CD4-positive, CD25-positive, alpha-beta regulatory T cell (primary cell): ENCODE measurements at regions not wholly inside any gene's neighbourhood (a gene's known extent, or its start where the extent isn't known, plus 50 kb on each side); places are given as distances from the start of the nearest gene placed in this dataset.

Source experiments
- ATAC-seq, 2 donors: fragments of 150-1000 bp; cut with Tn5 transposase; one replicate each; pipeline ENCODE4 v1.10.0; 2021; ENCODE audit warnings: low read depth in 2 of 2, moderate number of reproducible peaks in 2 of 2, moderate library complexity in 1 of 2
- DNase-seq, 3 donors: peaks; one replicate each; pipeline versions ENCODE4 v3.0.0 to v3.0.0-alpha.2; 2012 to 2022; ENCODE audit warnings: mixed read lengths in 1 of 3
- H3K27ac ChIP-seq: one replicate; pipeline ENCODE4 v1.7.0; 2013; ENCODE audit warnings: mild to moderate bottlenecking, low read length; ENCODE audit not compliant: insufficient read depth, poor library complexity, severe bottlenecking
- H3K27me3 ChIP-seq: one replicate; pipeline ENCODE4 v1.7.0; 2013; ENCODE audit warnings: low read length; ENCODE audit not compliant: control insufficient read depth, insufficient read depth
- H3K36me3 ChIP-seq: one replicate; pipeline ENCODE4 v1.7.0; 2013; ENCODE audit warnings: mild to moderate bottlenecking, low read length, moderate library complexity; ENCODE audit not compliant: control insufficient read depth, insufficient read depth
- H3K4me1 ChIP-seq: 2 replicates; pipeline ENCODE4 v1.7.0; 2013; ENCODE audit warnings: mild to moderate bottlenecking, low read length; ENCODE audit not compliant: insufficient read depth, control insufficient read depth, poor library complexity, severe bottlenecking
- H3K4me3 ChIP-seq: one replicate; pipeline ENCODE4 v1.7.0; 2013; ENCODE audit warnings: low read depth, mild to moderate bottlenecking, low read length, moderate library complexity
- H3K9me3 ChIP-seq, 2 experiments: 1 replicate in 1 of 2; 2 replicates in 1 of 2; pipeline ENCODE4 v1.7.0; 2013; ENCODE audit warnings: low read length in 2 of 2, mild to moderate bottlenecking in 1 of 2, moderate library complexity in 1 of 2; ENCODE audit not compliant: control insufficient read depth in 2 of 2
- H3K27ac Mint-ChIP-seq, 3 donors: one replicate each; pipeline ENCODE4 v1.8.0; 2020 to 2022; ENCODE audit warnings: mild to moderate bottlenecking in 3 of 3, mixed read lengths in 3 of 3, moderate library complexity in 2 of 3
- H3K27me3 Mint-ChIP-seq: one replicate; pipeline ENCODE4 v1.8.0; 2022; ENCODE audit warnings: mild to moderate bottlenecking, mixed read lengths
- H3K36me3 Mint-ChIP-seq: one replicate; pipeline ENCODE4 v1.8.0; 2020; ENCODE audit warnings: mixed read lengths
- H3K4me1 Mint-ChIP-seq, 4 donors: one replicate each; pipeline ENCODE4 v1.8.0; 2020 to 2022; ENCODE audit warnings: mixed read lengths in 4 of 4, mild to moderate bottlenecking in 1 of 4
- H3K4me3 Mint-ChIP-seq, 4 donors: one replicate each; pipeline ENCODE4 v1.8.0; 2020 to 2022; ENCODE audit warnings: mild to moderate bottlenecking in 4 of 4, mixed read lengths in 4 of 4, moderate library complexity in 3 of 4
- H3K9me3 Mint-ChIP-seq, 7 donors: one replicate each; pipeline ENCODE4 v1.8.0; 2020 to 2022; ENCODE audit warnings: mixed read lengths in 7 of 7, mild to moderate bottlenecking in 3 of 7, moderate library complexity in 2 of 7

DNA sequence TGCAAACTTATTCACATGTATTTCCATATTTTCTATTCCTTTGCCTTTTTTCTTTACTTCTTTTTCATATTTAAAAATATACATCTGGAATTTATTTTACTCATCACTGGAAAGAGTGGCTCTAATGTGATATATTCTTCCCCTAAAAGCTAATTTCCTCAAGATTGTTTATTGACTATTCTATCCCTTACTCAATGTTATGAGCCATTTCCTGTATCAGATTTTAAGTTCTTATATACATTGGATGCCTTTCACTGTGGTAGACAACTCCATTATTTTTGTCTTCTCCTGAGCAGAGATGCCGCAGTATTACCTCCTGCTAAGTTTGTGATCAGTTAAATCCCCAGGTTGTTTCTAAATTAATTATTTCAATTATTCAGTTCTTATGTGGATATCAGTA is 418.4 kb upstream of the JAG1 start:
- Mint-ChIP-seq H3K27ac (no peak overlapping the region), H3K27me3 (no peaks in the 10 kb centered on the region), H3K4me1 (no peaks in the 10 kb centered on the region), H3K4me3 (no peak overlapping the region), H3K36me3 (no peaks in the 10 kb centered on the region), H3K9me3 (peaks cover 0 to 28% (median 2%) of the 10 kb centered on the region in 7 donors)
- no peak overlapping the region for H3K27ac ChIP-seq
- H3K27me3 ChIP-seq, result no peaks in the 10 kb centered on the region
- ATAC-seq, result no peak
- no peaks in the 10 kb centered on the region for H3K9me3 ChIP-seq
- no peak overlapping the region for H3K4me3 ChIP-seq
- no peaks in the 10 kb centered on the region for H3K36me3 ChIP-seq
- no peak for DNase-seq
- H3K4me1 ChIP-seq, result no peaks in the 10 kb centered on the region

DNA sequence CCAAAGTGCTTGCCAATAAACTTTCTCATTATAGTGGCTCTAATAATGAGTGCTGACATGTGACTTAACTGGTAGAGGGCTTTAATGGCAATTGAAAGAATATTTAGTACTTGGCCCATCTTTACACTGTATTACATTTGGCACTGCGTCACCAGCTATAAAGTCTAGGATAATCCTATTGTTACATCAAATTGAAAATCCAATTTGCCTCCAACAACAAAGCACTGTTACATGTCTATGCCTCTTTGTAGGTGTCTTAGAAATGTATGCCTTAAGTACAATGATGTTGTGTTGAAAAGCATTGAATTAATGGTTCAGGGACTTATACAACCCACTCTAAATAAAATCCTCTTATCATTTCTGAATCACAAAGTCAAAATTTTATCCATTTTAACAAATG is 420.4 kb upstream of the JAG1 start:
- Histone ChIP-seq H3K27me3 (no peaks in the 10 kb centered on the region), H3K4me3 (no peak overlapping the region), H3K4me1 (no peaks in the 10 kb centered on the region), H3K27ac (no peak overlapping the region), H3K9me3 (no peaks in the 10 kb centered on the region), H3K36me3 (no peaks in the 10 kb centered on the region)
- no peaks in the 10 kb centered on the region for H3K27me3 Mint-ChIP-seq
- no peaks in the 10 kb centered on the region for H3K36me3 Mint-ChIP-seq
- H3K4me1 Mint-ChIP-seq, result no peaks in the 10 kb centered on the region
- DNase-seq (no peak), ATAC-seq (no peak)
- no peak overlapping the region for H3K4me3 Mint-ChIP-seq
- H3K9me3 Mint-ChIP-seq, result peaks cover 0 to 19% (median 0%) of the 10 kb centered on the region in 7 donors
- H3K27ac Mint-ChIP-seq, result no peak overlapping the region

- no peaks in the 10 kb centered on the region for H3K9me3 ChIP-seq
- ATAC-seq (no peak), DNase-seq (no peak)
- no peaks in the 10 kb centered on the region for H3K4me1 Mint-ChIP-seq
- no peaks in the 10 kb centered on the region for H3K27me3 ChIP-seq
- no peak overlapping the region for H3K27ac Mint-ChIP-seq
- H3K27ac ChIP-seq, result no peak overlapping the region
- no peak overlapping the region for H3K4me3 ChIP-seq
- H3K9me3 Mint-ChIP-seq, result peaks cover 0 to 19% (median 0%) of the 10 kb centered on the region in 7 donors
- H3K4me1 ChIP-seq, result no peaks in the 10 kb centered on the region
- no peaks in the 10 kb centered on the region for H3K36me3 ChIP-seq
- H3K36me3 Mint-ChIP-seq, result no peaks in the 10 kb centered on the region
- H3K27me3 Mint-ChIP-seq, result no peaks in the 10 kb centered on the region
- H3K4me3 Mint-ChIP-seq, result no peak overlapping the region
Measured at GRCh38 chr20:11094711-11095110, 420.9 kb upstream of the JAG1 start.

- DNase-seq (no peak), ATAC-seq (no peak)
- Histone ChIP-seq H3K36me3 (no peaks in the 10 kb centered on the region), H3K27me3 (no peaks in the 10 kb centered on the region), H3K4me3 (no peak overlapping the region), H3K27ac (no peak overlapping the region), H3K4me1 (no peaks in the 10 kb centered on the region), H3K9me3 (peaks cover 0 to 6% of the 10 kb centered on the region in 2 experiments)
- Mint-ChIP-seq H3K27ac (no peak overlapping the region), H3K4me3 (no peak overlapping the region), H3K9me3 (peaks cover 1 to 23% (median 7%) of the 10 kb centered on the region in 7 donors), H3K27me3 (no peaks in the 10 kb centered on the region), H3K4me1 (no peaks in the 10 kb centered on the region), H3K36me3 (no peaks in the 10 kb centered on the region)
Measured at GRCh38 chr20:11098888-11099287, 425.1 kb upstream of the JAG1 start.

DNA sequence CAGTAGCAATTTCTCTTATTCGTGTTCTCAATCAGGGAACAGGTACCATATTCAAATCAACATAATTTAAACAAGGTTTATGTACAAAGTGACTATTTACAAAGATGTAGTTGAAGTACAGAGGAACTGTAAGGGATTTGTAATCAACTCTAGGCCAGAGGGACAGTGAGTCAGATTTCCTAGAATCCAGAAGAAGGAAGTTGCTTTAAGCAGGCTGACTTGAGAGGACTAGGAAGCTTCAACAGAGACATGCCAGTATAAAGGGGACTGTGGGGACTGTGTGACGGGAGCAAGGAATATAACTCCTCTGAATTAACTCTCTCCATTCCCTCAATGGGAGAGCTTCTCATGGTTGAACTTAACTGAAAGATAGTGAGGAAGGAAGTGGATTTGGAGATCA is 427.4 kb upstream of the JAG1 start:
- Mint-ChIP-seq H3K27ac (no peak overlapping the region), H3K9me3 (peaks cover 1 to 24% (median 10%) of the 10 kb centered on the region in 7 donors), H3K27me3 (no peaks in the 10 kb centered on the region), H3K4me3 (no peak overlapping the region), H3K4me1 (no peaks in the 10 kb centered on the region), H3K36me3 (no peaks in the 10 kb centered on the region)
- Histone ChIP-seq H3K36me3 (no peaks in the 10 kb centered on the region), H3K4me3 (no peak overlapping the region), H3K4me1 (no peaks in the 10 kb centered on the region), H3K9me3 (peaks cover 0 to 6% of the 10 kb centered on the region in 2 experiments), H3K27ac (no peak overlapping the region), H3K27me3 (no peaks in the 10 kb centered on the region)
- no peak for ATAC-seq
- no peak for DNase-seq

DNA sequence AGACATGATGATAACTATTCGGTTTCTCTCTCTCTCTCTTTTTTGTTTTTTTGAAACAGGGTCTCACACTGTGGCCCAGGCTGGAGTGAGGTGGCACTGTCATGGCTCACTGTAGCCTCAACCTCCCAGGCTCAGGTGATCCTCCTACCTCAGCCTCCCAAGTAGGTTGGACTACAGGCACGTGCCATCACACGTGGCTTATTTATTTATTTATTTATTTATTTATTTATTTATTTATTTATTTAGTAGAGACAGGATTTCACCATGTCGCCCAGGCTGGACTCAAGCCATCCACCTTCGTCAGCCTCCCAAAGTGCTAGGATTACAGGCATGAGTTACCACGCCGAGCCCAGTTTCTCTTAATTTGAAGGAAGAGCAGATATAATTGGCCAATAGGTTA is 427.9 kb upstream of the JAG1 start:
- no peak overlapping the region for H3K4me3 ChIP-seq
- DNase-seq (no peak), ATAC-seq (no peak)
- H3K27ac ChIP-seq, result no peak overlapping the region
- no peaks in the 10 kb centered on the region for H3K4me1 ChIP-seq
- Mint-ChIP-seq H3K36me3 (no peaks in the 10 kb centered on the region), H3K4me1 (no peaks in the 10 kb centered on the region), H3K4me3 (no peak overlapping the region), H3K9me3 (peaks cover 1 to 24% (median 10%) of the 10 kb centered on the region in 7 donors), H3K27ac (no peak overlapping the region), H3K27me3 (no peaks in the 10 kb centered on the region)
- no peaks in the 10 kb centered on the region for H3K27me3 ChIP-seq
- peaks cover 0 to 6% of the 10 kb centered on the region in 2 experiments for H3K9me3 ChIP-seq
- H3K36me3 ChIP-seq, result no peaks in the 10 kb centered on the region

GRCh38 chr20:11103866-11104265 is 430.1 kb upstream of the JAG1 start:
- peaks cover 1 to 24% (median 10%) of the 10 kb centered on the region in 7 donors for H3K9me3 Mint-ChIP-seq
- H3K4me1 ChIP-seq, result no peaks in the 10 kb centered on the region
- H3K27me3 ChIP-seq, result no peaks in the 10 kb centered on the region

DNA sequence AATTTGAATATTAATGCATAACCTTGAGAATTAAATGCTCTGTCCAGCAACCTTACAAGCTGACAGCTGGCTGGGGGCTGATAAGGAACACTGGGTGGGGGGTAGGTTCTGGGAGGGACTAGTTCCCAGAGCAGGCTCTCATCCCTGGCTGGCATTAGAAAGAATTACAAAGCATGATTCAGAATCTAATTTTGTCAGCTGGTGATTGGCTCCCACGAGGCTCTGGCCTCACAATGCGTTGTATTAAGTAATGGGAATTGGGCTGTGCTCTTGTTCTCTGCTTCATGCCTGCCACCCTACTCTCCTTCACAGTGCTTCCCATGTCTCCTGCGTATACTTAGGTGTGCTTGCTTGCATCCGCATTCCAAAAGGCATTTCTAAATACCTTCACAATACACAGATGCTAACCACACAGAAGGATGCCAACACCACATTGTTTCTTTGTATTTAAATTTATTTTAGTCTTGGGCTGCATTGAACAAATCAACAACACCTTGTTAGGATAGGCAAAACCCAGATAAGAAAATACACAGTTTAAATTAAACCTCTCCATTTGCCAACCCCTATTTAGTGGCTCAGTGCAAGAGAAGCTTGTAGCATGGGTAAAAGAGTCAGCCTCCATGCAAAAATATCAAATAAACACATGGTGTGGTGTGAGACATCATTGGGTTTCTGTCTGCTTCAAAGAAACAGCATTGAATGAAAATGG is 434.5 kb upstream of the JAG1 start:
- H3K4me3 Mint-ChIP-seq, result no peak overlapping the region

More at GRCh38 chr20:11103866-11104265, 430.1 kb upstream of the JAG1 start:
- Histone ChIP-seq H3K9me3 (peaks cover 0 to 6% of the 10 kb centered on the region in 2 experiments), H3K36me3 (no peaks in the 10 kb centered on the region), H3K4me3 (no peak overlapping the region), H3K27ac (no peak overlapping the region)
- ATAC-seq, result no peak
- Mint-ChIP-seq H3K4me1 (no peaks in the 10 kb centered on the region), H3K27me3 (no peaks in the 10 kb centered on the region), H3K27ac (no peak overlapping the region), H3K36me3 (no peaks in the 10 kb centered on the region), H3K4me3 (no peak overlapping the region)
- DNase-seq, result no peak

More for the DNA sequence above, 434.5 kb upstream of the JAG1 start:
- ATAC-seq (no peak), DNase-seq (no peak)
- H3K27me3 ChIP-seq, result no peaks in the 10 kb centered on the region
- H3K4me1 Mint-ChIP-seq, result no peaks in the 10 kb centered on the region
- no peaks in the 10 kb centered on the region for H3K36me3 Mint-ChIP-seq
- no peaks in the 10 kb centered on the region for H3K27me3 Mint-ChIP-seq
- no peak overlapping the region for H3K27ac ChIP-seq
- H3K9me3 ChIP-seq, result peaks cover 0 to 6% of the 10 kb centered on the region in 2 experiments
- H3K27ac Mint-ChIP-seq, result no peak overlapping the region
- H3K9me3 Mint-ChIP-seq, result peaks cover 1 to 9% (median 6%) of the 10 kb centered on the region in 7 donors
- no peaks in the 10 kb centered on the region for H3K4me1 ChIP-seq
- H3K36me3 ChIP-seq, result no peaks in the 10 kb centered on the region
- no peak overlapping the region for H3K4me3 ChIP-seq
